ENCODE measurements at regions not wholly inside any gene's neighbourhood (a gene's known extent, or its start where the extent isn't known, plus 50 kb on each side); places are given as distances from the start of the nearest gene placed in this dataset.

DNA sequence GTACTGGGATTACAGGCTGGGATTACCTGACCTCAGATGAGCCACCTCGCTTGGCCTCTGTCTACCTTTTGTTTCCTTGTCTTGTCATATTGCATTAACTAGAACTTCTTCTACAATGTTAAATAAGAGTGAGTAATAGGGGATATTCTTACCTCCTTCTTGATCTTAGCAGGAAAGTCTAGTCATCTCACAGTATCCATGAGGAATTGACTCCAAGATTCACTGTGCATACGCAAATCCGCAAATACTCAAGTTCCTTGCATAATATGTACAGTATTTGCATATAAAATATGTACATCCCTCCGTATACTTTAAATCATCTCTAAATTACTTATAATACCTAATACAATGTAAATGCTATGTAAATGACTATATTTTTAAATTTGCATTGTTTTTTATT lies 78.3 kb downstream of the POLR1D start:
- DNase-seq (ENCODE audit: low spot score) (no peak), FAIRE-seq (no peak), ATAC-seq (no peak)
- no peak overlapping the region for H3K4me2 ChIP-seq (ENCODE audit: low read depth, low read length)
- ChIA-PET CTCF (ENCODE audit: low intra/inter-chr PET ratio, low total read pairs) (no interaction called here), POLR2A (no interaction called here)
- in situ Hi-C loops (cut with HindIII; ENCODE audit: extremely low pct_ligation_motif_present, low pct_unique_long_range_greater_than_20kb): no loop called here
- H2AFZ ChIP-seq (ENCODE audit: low read length): no peak overlapping the region
- H3K27ac ChIP-seq (ENCODE audit: extremely low read length, insufficient read depth, low read length): no peak overlapping the region
- no peak overlapping the region for H3K9ac ChIP-seq (ENCODE audit: insufficient read depth, low read depth, low read length)
- H3K9me3 ChIP-seq (ENCODE audit: low read length): peaks cover 25% of the 10 kb centered on the region
- H3K4me3 ChIP-seq (replicated peaks in 1 of 3; ENCODE audit: insufficient read depth in 1 of 3, low read depth in 2 of 3, low read length in 3 of 3): no peak overlapping the region
- no peaks in the 10 kb centered on the region for H4K20me1 ChIP-seq (ENCODE audit: insufficient read depth, low read length)
- no peaks in the 10 kb centered on the region for H3K27me3 ChIP-seq (ENCODE audit: control insufficient read depth in 1 of 2, insufficient read depth in 2 of 2, low read length in 2 of 2)
- WGBS (ENCODE audit: low lambda C conversion rate): 58% methylated on average over 4 of the region's 4 CpGs
- intact Hi-C loops (cut with micrococcal nuclease; ENCODE audit: unreplicated experiment): no loop called here
- H3K79me2 ChIP-seq (ENCODE audit: insufficient read depth, low read length): no peaks in the 10 kb centered on the region
- no peaks in the 10 kb centered on the region for H3K36me3 ChIP-seq (replicated peaks in 1 of 2; ENCODE audit: control insufficient read depth in 1 of 2, insufficient read depth in 2 of 2, low read length in 2 of 2)
- H3K4me1 ChIP-seq (ENCODE audit: insufficient read depth, low read length): no peaks in the 10 kb centered on the region
- no TSS peak for BruUV-seq (replicated peaks)
- TF ChIP-seq ZKSCAN1 (IDR thresholded peaks at IDR 0.05; ENCODE audit: low read length) (no peak), HMG20B (CRISPR knock-in tag; conservative IDR thresholded peaks at IDR 0.05) (no peak), ZNF709 (CRISPR knock-in tag; IDR thresholded peaks at IDR 0.05) (no peak)
- TF ChIP-seq, protein P1, sequence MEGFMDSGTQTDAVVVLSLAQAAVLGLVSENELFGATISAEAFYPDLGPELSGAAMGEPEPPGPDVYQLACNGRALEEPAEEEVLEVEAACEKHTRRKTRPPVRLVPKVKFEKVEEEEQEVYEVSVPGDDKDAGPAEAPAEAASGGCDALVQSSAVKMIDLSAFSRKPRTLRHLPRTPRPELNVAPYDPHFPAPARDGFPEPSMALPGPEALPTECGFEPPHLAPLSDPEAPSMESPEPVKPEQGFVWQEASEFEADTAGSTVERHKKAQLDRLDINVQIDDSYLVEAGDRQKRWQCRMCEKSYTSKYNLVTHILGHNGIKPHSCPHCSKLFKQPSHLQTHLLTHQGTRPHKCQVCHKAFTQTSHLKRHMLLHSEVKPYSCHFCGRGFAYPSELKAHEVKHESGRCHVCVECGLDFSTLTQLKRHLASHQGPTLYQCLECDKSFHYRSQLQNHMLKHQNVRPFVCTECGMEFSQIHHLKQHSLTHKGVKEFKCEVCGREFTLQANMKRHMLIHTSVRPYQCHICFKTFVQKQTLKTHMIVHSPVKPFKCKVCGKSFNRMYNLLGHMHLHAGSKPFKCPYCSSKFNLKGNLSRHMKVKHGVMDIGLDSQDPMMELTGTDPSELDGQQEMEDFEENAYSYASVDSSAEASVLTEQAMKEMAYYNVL (CRISPR knock-in tag; IDR thresholded peaks at IDR 0.05; ENCODE audit: borderline replicate concordance): no peak
- TF ChIP-seq, protein P2, sequence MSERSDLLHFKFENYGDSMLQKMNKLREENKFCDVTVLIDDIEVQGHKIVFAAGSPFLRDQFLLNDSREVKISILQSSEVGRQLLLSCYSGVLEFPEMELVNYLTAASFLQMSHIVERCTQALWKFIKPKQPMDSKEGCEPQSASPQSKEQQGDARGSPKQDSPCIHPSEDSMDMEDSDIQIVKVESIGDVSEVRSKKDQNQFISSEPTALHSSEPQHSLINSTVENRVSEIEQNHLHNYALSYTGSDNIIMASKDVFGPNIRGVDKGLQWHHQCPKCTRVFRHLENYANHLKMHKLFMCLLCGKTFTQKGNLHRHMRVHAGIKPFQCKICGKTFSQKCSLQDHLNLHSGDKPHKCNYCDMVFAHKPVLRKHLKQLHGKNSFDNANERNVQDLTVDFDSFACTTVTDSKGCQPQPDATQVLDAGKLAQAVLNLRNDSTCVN (CRISPR knock-in tag; IDR thresholded peaks at IDR 0.05; ENCODE audit: borderline replicate concordance): no peak

DNA sequence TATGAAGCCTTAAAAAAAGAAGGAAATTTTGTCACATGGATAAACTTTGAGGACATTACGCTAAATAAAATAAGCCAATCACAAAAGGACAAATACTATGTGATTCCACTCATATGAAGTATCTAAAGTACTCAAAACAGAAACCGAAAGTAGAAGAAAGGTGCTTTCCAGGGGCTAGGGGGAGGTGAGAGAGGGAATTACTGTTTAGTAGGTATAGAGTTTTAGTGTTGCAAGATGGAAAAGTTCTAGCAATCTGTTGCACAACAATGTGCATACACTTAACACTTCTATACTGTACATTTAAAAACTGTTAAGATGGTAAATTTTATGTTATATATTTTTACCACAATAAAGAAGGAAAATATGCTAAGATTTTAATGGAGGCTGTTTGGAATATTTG lies 83.0 kb downstream of the POLR1D start:
- ChIA-PET CTCF (ENCODE audit: low intra/inter-chr PET ratio, low total read pairs) (no interaction called here), POLR2A (no interaction called here)
- H3K4me1 ChIP-seq (ENCODE audit: insufficient read depth, low read length): peaks cover 11% of the 10 kb centered on the region; the same call in 1 of the 2 replicates
- TF ChIP-seq ZNF616 (CRISPR knock-in tag; IDR thresholded peaks at IDR 0.05; ENCODE audit: low read depth): no peak
- TF ChIP-seq CEBPB (IDR thresholded peaks at IDR 0.05; ENCODE audit: borderline replicate concordance, low read depth, low read length): peak; percentile 51; the same call in 1 of the 2 replicates
- no peak overlapping the region for H3K9ac ChIP-seq (ENCODE audit: insufficient read depth, low read depth, low read length)
- no peak overlapping the region for H3K4me3 ChIP-seq (replicated peaks in 1 of 3; ENCODE audit: insufficient read depth in 1 of 3, low read depth in 2 of 3, low read length in 3 of 3)
- H2AFZ ChIP-seq (ENCODE audit: low read length): no peak overlapping the region
- DNase-seq (ENCODE audit: low spot score) (no peak), FAIRE-seq (no peak), ATAC-seq (no peak)
- H3K36me3 ChIP-seq (replicated peaks in 1 of 2; ENCODE audit: control insufficient read depth in 1 of 2, insufficient read depth in 2 of 2, low read length in 2 of 2): no peaks in the 10 kb centered on the region
- no peak overlapping the region for H3K4me2 ChIP-seq (ENCODE audit: low read depth, low read length)
- no peaks in the 10 kb centered on the region for H3K79me2 ChIP-seq (ENCODE audit: insufficient read depth, low read length)
- in situ Hi-C loops (cut with HindIII; ENCODE audit: extremely low pct_ligation_motif_present, low pct_unique_long_range_greater_than_20kb) (no loop called here), intact Hi-C loops (cut with micrococcal nuclease; ENCODE audit: unreplicated experiment) (no loop called here)
- no TSS peak for BruUV-seq (replicated peaks)
- no peak overlapping the region for H3K27ac ChIP-seq (ENCODE audit: extremely low read length, insufficient read depth, low read length)
- peaks cover 28% of the 10 kb centered on the region for H3K9me3 ChIP-seq (ENCODE audit: low read length)
- WGBS (ENCODE audit: low lambda C conversion rate): 3% methylated on average over 2 of the region's 2 CpGs
- no peaks in the 10 kb centered on the region for H4K20me1 ChIP-seq (ENCODE audit: insufficient read depth, low read length)
- H3K27me3 ChIP-seq (ENCODE audit: control insufficient read depth in 1 of 2, insufficient read depth in 2 of 2, low read length in 2 of 2): peaks cover 0 to 2% of the 10 kb centered on the region in 2 experiments; a peak in 1 of 5 replicates

Data from HepG2 (cell line).